ENCODE measurements at regions not wholly inside any gene's neighbourhood (a gene's known extent, or its start where the extent isn't known, plus 50 kb on each side); places are given as distances from the start of the nearest gene placed in this dataset.

DNA sequence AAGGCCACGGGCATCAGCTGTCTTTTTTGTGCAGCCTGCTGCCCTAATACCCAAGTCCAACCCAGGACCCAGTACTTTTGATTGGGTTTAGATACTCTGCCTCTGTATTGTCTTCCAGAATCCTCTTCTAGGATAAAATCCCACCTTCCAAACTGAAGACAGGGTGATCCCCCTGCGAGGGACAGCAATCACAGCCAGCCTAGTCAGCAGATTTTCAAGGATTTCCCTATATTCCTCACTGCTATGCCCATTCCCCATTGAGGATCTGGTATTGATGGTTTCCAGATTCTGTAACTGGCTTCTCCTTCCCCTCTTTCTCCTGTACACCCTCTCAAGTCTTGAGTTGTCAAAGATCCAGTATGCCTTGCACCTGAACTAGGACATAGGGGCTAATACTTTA, 389.4 kb downstream of the TRIM36 start:
- Histone ChIP-seq H3K79me2 (ENCODE audit: control insufficient read depth, insufficient read depth, low read length) (no peaks in the 10 kb centered on the region), H3K4me1 (replicated peaks in 1 of 2; ENCODE audit: control insufficient read depth in 2 of 2, insufficient read depth in 2 of 2, low read length in 2 of 2) (no peaks in the 10 kb centered on the region), H3K9me1 (ENCODE audit: control insufficient read depth, insufficient read depth, low read length) (no peaks in the 10 kb centered on the region), H3K27ac (ENCODE audit: extremely low read depth, low read depth, low read length) (no peak overlapping the region), H3K36me3 (ENCODE audit: control insufficient read depth, insufficient read depth, low read length) (no peaks in the 10 kb centered on the region), H2AFZ (ENCODE audit: low read depth, low read length) (no peak overlapping the region), H3K4me2 (ENCODE audit: insufficient read depth, low read length) (no peak overlapping the region), H3K4me3 (no peak overlapping the region), H3K9ac (ENCODE audit: insufficient read depth in 1 of 2, low read depth in 2 of 2, low read length in 2 of 2) (no peak overlapping the region), H3K9me3 (replicated peaks; ENCODE audit: control insufficient read depth, insufficient read depth, low read depth, low read length) (no peaks in the 10 kb centered on the region), H4K20me1 (replicated peaks; ENCODE audit: control insufficient read depth, insufficient read depth, low read length) (no peaks in the 10 kb centered on the region), H3K27me3 (ENCODE audit: control insufficient read depth in 2 of 2, insufficient read depth in 2 of 2, low read length in 2 of 2) (no peaks in the 10 kb centered on the region)
- WGBS (ENCODE audit: insufficient coverage, low coverage, missing lambda C conversion rate), result 0% methylated on average over 2 of the region's 2 CpGs
- no peak for DNase-seq (ENCODE audit: extremely low read depth in 1 of 4, low spot score in 3 of 4)
- FAIRE-seq, result no peak
- no peak for TF ChIP-seq RFX7 (CRISPR knock-in tag; IDR thresholded peaks at IDR 0.05)
- TF ChIP-seq RUNX1 (IDR thresholded peaks at IDR 0.05; ENCODE audit: low read depth), result no peak
- TF ChIP-seq, protein P1, sequence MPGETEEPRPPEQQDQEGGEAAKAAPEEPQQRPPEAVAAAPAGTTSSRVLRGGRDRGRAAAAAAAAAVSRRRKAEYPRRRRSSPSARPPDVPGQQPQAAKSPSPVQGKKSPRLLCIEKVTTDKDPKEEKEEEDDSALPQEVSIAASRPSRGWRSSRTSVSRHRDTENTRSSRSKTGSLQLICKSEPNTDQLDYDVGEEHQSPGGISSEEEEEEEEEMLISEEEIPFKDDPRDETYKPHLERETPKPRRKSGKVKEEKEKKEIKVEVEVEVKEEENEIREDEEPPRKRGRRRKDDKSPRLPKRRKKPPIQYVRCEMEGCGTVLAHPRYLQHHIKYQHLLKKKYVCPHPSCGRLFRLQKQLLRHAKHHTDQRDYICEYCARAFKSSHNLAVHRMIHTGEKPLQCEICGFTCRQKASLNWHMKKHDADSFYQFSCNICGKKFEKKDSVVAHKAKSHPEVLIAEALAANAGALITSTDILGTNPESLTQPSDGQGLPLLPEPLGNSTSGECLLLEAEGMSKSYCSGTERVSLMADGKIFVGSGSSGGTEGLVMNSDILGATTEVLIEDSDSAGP (CRISPR knock-in tag; IDR thresholded peaks at IDR 0.05), result no peak
- no peak for TF ChIP-seq RFX1 (IDR thresholded peaks at IDR 0.05)
- TF ChIP-seq, protein P2, sequence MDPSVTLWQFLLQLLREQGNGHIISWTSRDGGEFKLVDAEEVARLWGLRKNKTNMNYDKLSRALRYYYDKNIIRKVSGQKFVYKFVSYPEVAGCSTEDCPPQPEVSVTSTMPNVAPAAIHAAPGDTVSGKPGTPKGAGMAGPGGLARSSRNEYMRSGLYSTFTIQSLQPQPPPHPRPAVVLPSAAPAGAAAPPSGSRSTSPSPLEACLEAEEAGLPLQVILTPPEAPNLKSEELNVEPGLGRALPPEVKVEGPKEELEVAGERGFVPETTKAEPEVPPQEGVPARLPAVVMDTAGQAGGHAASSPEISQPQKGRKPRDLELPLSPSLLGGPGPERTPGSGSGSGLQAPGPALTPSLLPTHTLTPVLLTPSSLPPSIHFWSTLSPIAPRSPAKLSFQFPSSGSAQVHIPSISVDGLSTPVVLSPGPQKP (CRISPR knock-in tag; IDR thresholded peaks at IDR 0.05), result no peak
- TF ChIP-seq PKNOX1 (IDR thresholded peaks at IDR 0.05), result no peak
- TF ChIP-seq PRPF4 (IDR thresholded peaks at IDR 0.05; ENCODE audit: insufficient read depth, low read depth, low read length, poor library complexity, severe bottlenecking), result no peak
- TF ChIP-seq WHSC1 (IDR thresholded peaks at IDR 0.05; ENCODE audit: low read length), result no peak
- no peak for TF ChIP-seq ZNF24 (IDR thresholded peaks at IDR 0.05)
- TF ChIP-seq ZKSCAN1 (IDR thresholded peaks at IDR 0.05; ENCODE audit: low read depth, low read length), result no peak
- TF ChIP-seq ZNF785 (CRISPR knock-in tag; IDR thresholded peaks at IDR 0.05), result no peak
- TF ChIP-seq ASH1L (IDR thresholded peaks at IDR 0.05; ENCODE audit: borderline replicate concordance, low read depth, partially characterized antibody), result no peak
- no peak for TF ChIP-seq PYGO2 (tag; IDR thresholded peaks at IDR 0.05)
- no peak for TF ChIP-seq ZNF589 (CRISPR knock-in tag; IDR thresholded peaks at IDR 0.05; ENCODE audit: low read depth)
- TF ChIP-seq NR1H2 (CRISPR knock-in tag; IDR thresholded peaks at IDR 0.05), result no peak
- TF ChIP-seq ZNF444 (CRISPR knock-in tag; IDR thresholded peaks at IDR 0.05), result no peak
- no peak for TF ChIP-seq NFRKB (IDR thresholded peaks at IDR 0.05; ENCODE audit: low read depth)
- TF ChIP-seq ZNF354B (CRISPR knock-in tag; IDR thresholded peaks at IDR 0.05), result no peak
- TF ChIP-seq SRSF3 (IDR thresholded peaks at IDR 0.05; ENCODE audit: insufficient read depth, low read length), result no peak
- no peak for TF ChIP-seq TBL1XR1 (IDR thresholded peaks at IDR 0.05; ENCODE audit: low read length in 2 of 2)
- no TSS peak for BruUV-seq (replicated peaks)
- ATAC-seq, result no peak
- in situ Hi-C loops (cut with MboI) (loop anchor here (25.0 kb wide), 1 partner anchor 1118 kb away; no protein-coding TSS in a partner anchor), intact Hi-C loops (cut with micrococcal nuclease) (loop anchor here (10.0 kb wide), 1 partner anchor 1165 kb away; no protein-coding TSS in a partner anchor)
- CTCF ChIA-PET (ENCODE audit: low intra/inter-chr PET ratio), result no interaction called here
- POLR2A ChIA-PET, result no interaction called here

Data from K562 (cell line).